T-helper 1 cell (primary cell): ENCODE measurements at regions not wholly inside any gene's neighbourhood (a gene's known extent, or its start where the extent isn't known, plus 50 kb on each side); places are given as distances from the start of the nearest gene placed in this dataset.
"Not testable (repeated sequence)": the region's sequence is repeated elsewhere in the genome, so short reads cannot be mapped to it uniquely, and the experiment has no call there.

Source experiments
- DNase-seq, 5 donors: peaks; one replicate each; pipeline ENCODE4 v3.0.0-alpha.2; 2012 to 2020

GRCh38 chr11:47928426-47928825 lies 51.9 kb upstream of the PTPRJ start:
- DNase-seq, result no peak

GRCh38 chr11:47924184-47924691 lies 56.1 kb upstream of the PTPRJ start:
- DNase-seq, result no peak

- no peak for DNase-seq
Measured at GRCh38 chr11:47923667-47924066, 56.7 kb upstream of the PTPRJ start.

GRCh38 chr11:47921080-47921555 lies 59.2 kb upstream of the PTPRJ start:
- not testable (repeated sequence) for DNase-seq

GRCh38 chr11:47918882-47919495 lies 61.4 kb upstream of the PTPRJ start:
- no peak for DNase-seq

- no peak for DNase-seq
Measured at GRCh38 chr11:47918370-47918690, 62.0 kb upstream of the PTPRJ start.

GRCh38 chr11:47917599-47918369 lies 62.6 kb upstream of the PTPRJ start:
- no peak for DNase-seq

- DNase-seq, result no peak
Measured at GRCh38 chr11:47916361-47916841, 64.0 kb upstream of the PTPRJ start.

- DNase-seq, result no peak
Measured at GRCh38 chr11:47915783-47916182, 64.6 kb upstream of the PTPRJ start.

- peak in 4 of 5 donors; percentile 5 to 40 (median 15) for DNase-seq
Measured at GRCh38 chr11:47915374-47915773, 65.0 kb upstream of the PTPRJ start.

GRCh38 chr11:47914743-47915142 lies 65.6 kb upstream of the PTPRJ start:
- DNase-seq, result no peak

- DNase-seq, result no peak
Measured at GRCh38 chr11:47913529-47914244, 65.5 kb upstream of the NUP160 start.

- DNase-seq, result no peak
Measured at GRCh38 chr11:47912843-47913437, 64.8 kb upstream of the NUP160 start.

GRCh38 chr11:47911149-47911548 lies 63.0 kb upstream of the NUP160 start:
- DNase-seq, result no peak

GRCh38 chr11:47908198-47908597 lies 60.0 kb upstream of the NUP160 start:
- peak in 1 of 5 donors; percentile 28 for DNase-seq

GRCh38 chr11:47907499-47907898 lies 59.3 kb upstream of the NUP160 start:
- DNase-seq, result no peak

GRCh38 chr11:47906066-47906465 lies 57.9 kb upstream of the NUP160 start:
- DNase-seq, result no peak

GRCh38 chr11:47905358-47906059 lies 57.4 kb upstream of the NUP160 start:
- no peak for DNase-seq

GRCh38 chr11:47904808-47905207 lies 56.7 kb upstream of the NUP160 start:
- DNase-seq, result no peak

GRCh38 chr11:47904048-47904447 lies 55.9 kb upstream of the NUP160 start:
- DNase-seq, result no peak

GRCh38 chr11:47899801-47900200 lies 51.7 kb upstream of the NUP160 start:
- no peak for DNase-seq
